Activated CD8-positive, alpha-beta memory T cell treated with anti-CD3 and anti-CD28 coated beads for 36 hours (primary cell): ENCODE measurements at regions not wholly inside any gene's neighbourhood (a gene's known extent, or its start where the extent isn't known, plus 50 kb on each side); places are given as distances from the start of the nearest gene placed in this dataset.

ENCODE experiments used
- CTCF ChIA-PET: fragments of 350-600 bp; sonication (Branson Sonifier 250); formaldehyde crosslinking; loops from one replicate; lab custom pipeline; 2021; ENCODE audit warnings: antibody characterized with exemption; lab: Charles Lee
- POLR2A ChIA-PET: fragments of 350-600 bp; sonication (Branson Sonifier 250); formaldehyde crosslinking; loops from one replicate; lab custom pipeline; 2021; ENCODE audit warnings: antibody characterized with exemption; lab: Charles Lee

DNA sequence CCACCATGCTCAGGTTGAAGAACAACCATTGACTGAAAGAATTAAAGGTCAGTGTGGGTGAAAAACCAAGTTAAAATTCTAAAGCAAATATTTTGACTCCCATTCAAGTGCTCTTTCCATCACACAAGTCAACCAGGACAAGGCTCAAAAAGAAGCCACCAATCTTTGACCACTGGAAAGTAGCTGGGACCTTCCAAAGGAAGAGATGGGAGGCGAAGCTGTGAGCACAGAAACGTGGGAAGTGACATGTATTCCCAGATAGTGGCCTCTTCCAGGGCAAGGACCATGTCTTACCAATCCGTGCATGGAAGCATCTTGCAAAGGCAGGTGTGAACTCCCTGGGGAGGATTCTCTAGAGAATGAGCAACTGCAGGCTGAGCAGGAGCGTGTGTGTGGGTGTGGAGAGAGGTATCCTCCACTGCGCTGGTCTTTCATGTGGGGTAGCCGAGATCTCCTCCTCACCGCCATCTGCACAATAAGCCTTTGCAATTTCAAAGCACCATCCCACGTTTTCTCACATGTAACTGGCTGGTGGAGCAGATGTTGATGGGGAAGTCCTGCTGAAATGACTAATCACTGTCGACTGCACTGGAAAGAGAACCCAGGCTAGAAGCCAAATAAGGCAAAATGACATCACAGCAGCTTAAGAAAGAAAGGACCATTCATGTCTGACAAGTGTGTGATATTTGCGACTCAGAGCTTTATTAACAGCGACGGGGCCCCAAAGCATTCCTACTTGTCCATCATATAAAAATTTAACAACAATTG is 189.4 kb upstream of the RREB1 start:
- POLR2A ChIA-PET: no interaction called here
- CTCF ChIA-PET: no interaction called here

DNA sequence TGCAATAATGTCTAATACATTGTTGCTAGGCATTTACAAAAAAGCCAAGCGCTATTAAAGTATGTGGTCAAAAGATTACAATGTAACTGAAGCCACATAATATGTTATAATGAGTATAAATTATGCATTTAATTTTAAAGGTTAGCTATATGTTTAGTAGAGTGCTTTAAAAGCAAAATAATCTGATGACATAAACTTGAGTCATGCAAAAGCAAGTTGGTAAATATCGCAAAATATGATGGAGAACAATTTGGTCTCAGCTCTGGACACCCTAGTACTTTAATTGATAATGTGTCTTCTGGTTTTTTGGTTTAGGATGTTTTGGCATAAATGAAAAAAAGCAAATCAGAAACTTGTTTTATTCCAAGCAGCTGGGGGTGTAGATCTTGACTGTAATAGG is 188.6 kb upstream of the RREB1 start:
- CTCF ChIA-PET: no interaction called here
- POLR2A ChIA-PET: no interaction called here

DNA sequence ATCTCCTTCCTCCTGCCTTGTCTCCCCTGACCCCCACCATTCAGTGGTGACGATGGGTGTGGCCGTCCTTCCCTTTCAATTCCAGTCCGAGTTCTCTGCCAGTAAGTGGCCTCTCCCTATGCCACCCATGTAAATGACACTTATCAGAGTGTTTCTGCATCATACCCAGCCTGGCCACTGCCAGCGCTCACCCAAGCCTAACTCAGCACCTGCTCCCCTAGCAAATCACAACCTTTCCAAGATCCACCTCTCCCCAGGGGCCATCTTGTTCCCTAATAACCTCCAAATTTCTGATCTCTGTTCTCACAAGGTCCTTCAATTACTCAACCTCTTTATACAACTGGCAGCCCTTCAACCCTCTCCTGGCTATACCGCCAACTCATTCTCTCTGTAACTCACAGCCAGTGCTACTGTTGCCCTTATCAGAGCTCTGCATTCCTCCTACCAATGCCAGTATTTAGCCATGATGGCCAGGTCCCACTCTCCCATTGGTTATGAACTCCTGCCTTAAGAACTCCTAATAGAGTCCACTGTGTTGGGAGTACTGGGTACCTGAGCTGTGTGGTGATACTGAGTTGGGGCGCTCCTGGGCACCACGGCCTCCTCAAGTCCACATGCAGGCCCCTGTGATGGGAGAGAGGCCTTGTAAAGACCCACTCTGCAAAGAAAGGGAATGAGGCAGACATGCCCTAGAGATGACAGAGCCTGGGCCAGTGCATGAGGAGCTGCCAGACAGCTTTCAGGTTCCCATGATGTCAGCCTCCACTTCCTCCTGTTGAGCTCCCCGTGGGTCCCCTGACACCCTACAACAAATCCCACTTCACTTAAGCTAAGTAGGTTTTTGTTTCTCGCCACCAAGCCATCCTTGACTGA is 187.4 kb upstream of the RREB1 start:
- CTCF ChIA-PET: no interaction called here
- POLR2A ChIA-PET: no interaction called here

DNA sequence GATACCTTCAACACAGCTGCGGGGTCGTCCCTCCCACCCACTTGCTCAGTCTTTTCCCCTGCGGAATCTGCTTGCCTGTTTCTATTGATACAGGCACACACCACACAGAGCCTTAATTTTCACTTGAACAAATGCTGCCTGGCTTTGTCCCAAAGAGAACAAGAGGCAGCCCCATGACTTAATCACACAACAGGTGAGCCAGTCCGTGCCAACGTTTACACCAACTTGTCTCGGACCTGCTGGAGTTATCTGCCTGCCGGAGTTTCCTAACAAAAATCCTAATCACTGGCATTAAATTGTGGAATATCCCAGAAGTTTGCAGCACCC is 186.8 kb upstream of the RREB1 start:
- POLR2A ChIA-PET: no interaction called here
- CTCF ChIA-PET: no interaction called here

DNA sequence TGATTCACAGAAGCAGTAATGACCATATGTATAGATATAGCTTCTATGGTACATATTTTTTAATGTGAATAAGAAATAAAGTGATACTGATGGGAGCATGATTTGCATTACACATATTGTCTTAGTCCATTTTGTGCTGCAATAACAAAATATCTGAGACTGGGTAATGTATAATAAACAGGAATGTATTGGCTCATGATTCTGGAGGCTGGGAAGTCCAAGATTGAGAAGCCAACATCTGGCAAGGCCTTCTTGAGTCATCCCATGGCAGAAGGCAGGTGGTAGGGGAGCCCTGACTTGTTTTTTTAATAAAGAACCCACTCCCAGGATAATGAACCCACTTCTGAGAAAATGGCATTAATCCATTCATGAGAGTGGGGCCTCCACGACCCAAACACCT is 185.6 kb upstream of the RREB1 start:
- ChIA-PET CTCF (interaction anchor here (0.8 kb wide), 1 partner anchor 24 kb away, joined by 3 read pairs; no protein-coding TSS in a partner anchor), POLR2A (no interaction called here)

DNA sequence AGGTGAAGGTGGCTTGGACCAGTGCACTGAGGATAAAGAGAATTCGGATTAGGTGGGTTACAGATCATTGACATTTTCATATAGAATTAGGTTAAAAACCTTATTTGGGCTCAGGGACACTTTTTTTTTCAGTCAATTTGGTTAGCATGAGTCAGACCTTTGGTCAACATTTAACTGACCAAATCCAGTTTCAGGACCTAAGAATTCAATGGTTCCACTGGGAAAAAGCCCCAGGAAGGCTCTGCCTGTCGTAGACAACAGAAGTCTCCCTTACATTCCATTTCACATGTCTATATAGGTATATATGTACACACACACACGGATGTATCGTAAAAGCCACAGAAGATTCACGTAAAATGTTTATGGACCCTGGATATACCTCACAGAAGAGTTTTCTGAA is 184.2 kb upstream of the RREB1 start:
- ChIA-PET POLR2A (no interaction called here), CTCF (no interaction called here)

DNA sequence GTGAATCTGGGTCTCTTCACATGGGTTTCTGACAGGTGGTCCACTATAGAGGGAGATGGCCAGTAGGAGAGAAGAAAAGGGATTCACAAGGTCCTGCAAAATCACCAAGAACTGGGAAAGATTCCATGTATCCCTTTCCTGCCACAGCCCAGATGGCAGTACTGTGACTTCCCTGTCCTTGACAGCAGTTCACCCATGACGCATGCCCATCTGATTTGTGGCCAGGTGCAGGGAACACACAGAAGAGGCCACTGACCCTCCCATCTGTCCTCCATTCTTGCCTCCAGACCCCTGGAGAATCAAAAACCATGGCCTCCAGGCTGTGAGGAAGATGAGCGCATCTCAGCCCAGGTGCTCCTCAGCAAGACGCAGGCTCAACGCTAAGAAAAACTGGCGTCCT is 183.1 kb upstream of the RREB1 start:
- ChIA-PET CTCF (no interaction called here), POLR2A (no interaction called here)

DNA sequence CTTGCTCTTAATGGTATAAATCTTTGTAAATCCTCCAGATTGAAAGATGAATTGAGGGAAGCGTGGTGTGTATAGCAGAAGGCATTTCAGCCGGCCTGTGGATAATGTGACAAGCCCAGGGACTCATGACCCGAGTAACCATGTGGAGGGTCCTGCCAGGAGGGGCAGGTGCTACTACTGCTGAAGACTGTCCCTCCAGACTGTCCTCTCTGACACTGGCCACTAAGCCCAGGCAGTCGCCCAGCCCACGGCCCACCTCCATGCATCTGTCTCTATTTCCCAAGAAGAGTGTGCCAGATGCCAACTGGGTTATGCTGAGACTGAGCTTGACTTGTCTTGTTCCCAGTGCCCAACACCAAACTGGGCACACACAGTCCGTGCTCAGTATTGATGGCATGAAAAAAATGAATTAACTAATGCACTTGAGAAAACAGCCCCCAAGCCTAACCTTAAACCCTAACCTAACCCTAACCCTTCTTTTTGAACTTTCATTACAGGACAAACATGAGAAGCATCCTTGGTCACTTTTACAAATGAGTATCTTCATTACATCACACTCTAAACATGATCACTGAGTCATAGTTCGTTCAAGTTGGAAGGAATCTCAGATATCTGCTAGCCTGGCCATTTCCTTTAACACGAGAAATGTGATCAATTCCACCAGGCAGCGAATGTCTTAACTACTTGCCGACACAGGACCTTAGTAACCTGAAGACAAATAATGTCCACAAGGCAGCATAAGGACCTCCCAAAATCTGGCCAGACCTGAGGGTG is 182.2 kb upstream of the RREB1 start:
- ChIA-PET CTCF (no interaction called here), POLR2A (no interaction called here)

DNA sequence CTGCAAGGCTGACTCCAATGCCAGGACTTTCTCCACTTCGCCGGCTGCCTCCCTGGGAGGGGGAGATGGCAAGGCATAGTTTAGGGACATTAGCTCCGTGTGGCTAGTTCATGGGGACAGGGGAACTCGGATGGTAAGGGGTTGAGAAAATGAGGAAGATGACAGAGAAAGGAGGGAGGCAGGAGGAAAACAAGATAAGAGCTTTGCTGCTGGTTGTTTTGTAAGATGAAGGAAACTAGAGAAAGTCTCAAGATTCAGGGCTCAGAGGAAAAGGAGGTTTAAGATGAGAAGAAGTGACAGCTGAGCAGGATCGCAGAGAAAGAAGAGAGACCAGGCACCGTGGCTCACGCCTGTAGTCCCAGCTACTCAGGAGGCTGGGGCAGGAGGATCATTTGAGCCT is 180.9 kb upstream of the RREB1 start:
- POLR2A ChIA-PET: no interaction called here
- CTCF ChIA-PET: no interaction called here

DNA sequence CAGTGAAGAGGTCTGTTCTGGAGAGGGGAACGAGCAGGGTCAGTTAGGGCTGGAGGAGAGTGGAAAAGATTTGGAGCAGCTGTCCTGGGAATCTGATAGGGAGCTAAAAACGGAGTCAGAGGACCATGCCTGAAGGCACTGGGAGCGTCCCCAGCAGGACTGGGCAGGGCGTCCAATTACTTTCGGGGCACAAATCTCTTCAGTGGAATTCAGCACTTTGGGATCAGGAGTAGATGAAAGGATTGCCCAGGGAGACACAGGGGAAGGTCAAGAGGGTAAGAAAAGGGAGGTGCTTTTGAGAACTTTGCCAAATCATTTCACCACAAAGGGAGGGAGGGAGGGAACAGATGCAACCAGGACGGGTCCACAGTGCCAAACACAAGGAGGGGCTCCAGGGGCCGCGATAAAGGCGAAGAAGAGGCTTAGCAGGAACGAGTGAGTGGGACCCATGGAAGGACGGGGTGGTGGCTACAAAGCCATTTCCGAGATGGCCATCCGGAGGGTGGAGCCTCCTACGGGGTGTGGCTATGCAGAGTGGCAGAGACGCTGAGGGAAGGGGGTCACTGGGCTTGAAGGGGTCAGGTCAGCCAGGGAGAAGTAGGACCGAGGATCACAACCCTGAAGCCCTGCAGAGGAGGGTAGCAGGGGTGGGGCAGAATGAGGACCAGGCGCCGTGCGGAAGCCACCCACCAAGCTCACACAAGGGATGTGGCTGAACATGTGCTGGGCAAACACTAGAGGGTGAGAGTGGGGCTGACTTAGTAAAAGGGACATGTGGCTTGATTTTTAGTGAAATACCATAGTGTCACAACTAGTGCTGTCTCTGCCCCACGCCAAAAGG is 180.0 kb upstream of the RREB1 start:
- ChIA-PET POLR2A (no interaction called here), CTCF (no interaction called here)

DNA sequence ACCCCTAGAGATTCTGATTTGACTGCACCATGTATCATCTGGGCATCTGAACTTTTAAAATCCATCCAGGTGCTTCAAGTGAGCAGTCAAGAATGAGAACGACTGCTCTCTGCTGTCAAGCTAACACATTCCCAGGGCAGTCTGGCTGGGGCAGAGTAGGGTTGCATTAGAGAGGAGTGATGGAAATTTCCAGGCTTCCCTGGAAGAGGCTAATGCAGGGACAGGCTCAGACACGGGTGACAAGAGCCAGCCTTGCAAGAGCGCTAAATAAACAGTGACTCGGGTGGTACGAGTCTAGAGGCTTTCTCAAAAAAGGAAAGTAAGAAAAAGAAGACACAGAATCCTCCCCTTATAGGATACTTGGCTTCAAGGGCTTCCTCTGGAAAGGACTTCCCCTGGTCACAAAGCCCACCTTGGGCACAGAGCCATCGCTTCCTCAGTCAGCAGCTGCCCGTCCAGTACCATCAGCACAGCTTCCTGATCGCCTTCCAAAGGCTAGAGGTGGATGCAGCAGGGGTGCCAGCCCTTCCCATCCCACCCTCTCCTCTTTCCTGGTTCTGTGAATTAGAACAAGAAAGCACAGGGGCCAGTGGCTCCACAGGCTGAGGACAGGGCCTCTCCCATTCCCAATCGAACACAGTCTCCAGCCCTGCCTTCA is 177.4 kb upstream of the RREB1 start:
- POLR2A ChIA-PET: no interaction called here

DNA sequence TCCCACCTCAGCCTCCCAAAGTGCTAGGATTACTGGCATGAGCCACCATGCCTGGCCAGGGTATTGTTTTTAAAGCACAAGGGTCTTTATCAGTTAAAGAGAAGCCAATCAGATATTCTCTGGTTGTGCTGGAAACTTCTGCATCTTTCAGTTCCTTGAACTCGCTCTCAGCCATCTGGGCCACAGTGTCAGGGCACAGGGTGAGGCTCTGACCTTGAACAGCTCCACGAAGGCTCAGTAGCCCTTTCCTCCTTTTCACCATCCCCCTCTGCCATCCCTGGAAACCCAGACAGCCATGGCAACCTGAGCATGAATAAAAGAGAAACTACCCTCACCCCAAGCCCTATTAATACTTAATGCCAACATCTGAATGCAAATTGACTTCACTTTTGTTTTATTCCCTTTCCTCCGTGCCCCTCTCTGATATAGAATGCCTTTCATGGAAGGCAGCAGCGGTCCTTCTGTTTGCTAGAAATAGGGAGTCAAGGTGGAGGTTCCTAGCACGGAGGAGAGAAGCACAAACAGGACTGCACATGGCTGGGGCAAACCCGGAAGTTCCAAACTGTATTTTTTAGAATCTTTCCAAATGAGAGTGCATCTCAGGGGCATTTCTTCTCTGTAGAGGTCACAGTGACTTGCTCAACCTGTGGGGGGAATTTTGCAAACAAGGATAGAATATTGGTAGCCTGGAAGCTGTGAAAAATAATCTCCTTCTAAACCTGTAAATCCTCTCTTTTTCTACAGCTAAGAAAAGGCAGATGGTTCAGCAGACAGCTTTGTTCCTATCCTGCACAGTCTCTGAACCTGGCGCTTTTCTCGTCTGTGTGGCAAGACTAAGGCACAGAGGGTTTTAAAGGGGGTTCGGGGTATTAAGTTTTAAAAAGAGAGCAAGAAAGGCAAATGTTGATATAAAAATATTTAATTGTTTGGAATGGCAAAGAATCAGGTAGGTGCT is 176.4 kb upstream of the RREB1 start:
- ChIA-PET POLR2A (no interaction called here), CTCF (no interaction called here)

More for the DNA sequence above, 177.4 kb upstream of the RREB1 start:
- CTCF ChIA-PET: no interaction called here

DNA sequence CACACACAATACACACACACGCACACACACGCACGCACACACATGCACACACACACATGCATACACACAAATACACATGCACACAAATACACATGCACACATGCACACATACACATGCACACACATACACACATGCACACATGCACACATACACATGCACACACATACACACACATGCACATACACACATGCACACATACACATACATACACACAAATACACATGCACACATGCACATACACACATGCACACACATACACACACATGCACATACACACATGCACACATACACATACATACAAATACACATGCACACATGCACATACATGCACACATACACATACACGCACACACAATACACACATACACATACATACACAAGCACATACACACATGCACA is 175.4 kb upstream of the RREB1 start:
- CTCF ChIA-PET: no interaction called here
- POLR2A ChIA-PET: no interaction called here

DNA sequence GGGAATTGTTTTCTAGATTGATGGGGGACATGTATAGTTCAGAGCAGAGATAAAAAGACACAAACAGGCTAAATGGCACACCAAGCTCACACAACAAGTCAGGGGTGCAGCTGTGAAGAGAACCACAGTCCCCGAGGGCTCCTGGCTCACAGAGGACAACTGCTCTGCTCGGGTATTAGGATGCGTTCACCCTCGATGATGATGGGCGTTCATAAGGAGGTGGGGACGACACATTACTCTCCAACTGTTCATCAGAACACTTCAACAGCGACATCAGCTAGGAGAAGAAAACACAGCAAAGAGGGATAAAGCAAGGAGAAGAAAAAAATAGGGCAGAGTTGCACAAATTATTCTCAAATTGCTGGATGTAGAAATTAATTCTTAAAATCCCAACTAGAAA is 174.8 kb upstream of the RREB1 start:
- ChIA-PET CTCF (no interaction called here), POLR2A (interaction anchor here (0.6 kb wide), 1 partner anchor 160 kb away, joined by 3 read pairs; no protein-coding TSS in a partner anchor)

DNA sequence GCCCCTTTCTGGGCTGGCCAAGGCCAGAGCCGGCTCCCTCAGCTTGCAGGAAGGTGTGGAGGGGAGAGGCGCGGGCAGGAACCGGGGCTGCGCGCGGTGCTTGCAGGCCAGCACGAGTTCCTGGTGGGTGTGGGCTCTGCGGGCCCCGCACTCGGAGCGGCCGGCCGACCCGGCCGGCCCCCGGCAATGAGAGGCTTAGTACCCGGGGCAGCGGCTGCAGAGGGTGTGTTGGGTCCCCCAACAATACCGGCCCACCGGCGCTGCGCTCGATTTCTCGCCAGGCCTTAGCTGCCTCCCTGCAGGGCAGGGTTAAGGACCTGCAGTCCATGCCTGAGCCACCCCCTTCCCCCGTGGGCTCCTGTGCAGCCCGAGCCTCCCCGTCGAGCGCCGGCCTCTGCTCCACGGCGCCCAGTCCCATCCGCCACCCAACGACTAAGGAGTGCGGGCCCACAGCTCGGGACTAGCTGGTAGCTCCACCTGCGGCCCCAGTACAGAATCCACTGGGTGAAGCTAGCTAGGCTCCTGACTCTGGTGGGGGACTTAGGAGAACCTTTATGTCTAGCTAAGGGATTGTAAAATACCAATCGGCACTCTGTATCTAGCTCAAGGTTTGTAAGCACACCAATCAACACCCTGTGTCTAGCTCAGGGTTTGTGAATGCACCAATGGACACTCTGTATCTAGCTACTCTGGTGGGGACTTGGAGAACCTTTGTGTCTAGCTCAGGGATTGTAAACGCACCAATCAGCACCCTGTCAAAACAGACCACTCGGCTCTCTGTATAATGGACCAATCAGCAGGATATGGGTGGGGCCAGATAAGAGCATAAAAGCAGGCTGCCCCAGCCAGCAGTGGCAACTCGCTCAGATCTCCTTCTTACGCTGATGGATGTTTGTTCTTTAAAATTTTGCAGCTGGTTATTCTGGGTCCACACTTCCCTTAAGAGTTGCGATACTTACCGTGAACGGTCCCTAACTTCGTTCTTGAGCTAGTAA is 167.4 kb upstream of the RREB1 start:
- POLR2A ChIA-PET: no interaction called here
- CTCF ChIA-PET: no interaction called here

DNA sequence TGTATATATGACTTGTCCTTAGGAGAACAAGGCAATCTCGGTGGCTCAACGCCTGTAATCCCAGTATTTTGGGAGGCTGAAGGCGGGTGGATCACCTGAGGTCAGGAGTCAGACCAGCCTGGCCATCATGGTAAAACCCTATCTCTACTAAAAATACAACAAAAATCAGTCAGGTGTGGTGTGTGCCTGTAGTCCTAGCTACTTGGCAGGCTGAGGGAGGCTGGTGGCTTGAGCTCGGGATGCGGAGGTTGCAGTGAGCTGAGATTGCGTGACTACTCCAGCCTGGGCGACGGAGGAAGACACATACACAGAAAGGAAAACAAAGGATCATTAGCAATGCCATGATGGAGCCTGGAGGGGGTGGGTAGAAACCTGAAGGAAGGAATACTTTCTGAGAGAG is 166.6 kb upstream of the RREB1 start:
- POLR2A ChIA-PET: no interaction called here
- CTCF ChIA-PET: no interaction called here

DNA sequence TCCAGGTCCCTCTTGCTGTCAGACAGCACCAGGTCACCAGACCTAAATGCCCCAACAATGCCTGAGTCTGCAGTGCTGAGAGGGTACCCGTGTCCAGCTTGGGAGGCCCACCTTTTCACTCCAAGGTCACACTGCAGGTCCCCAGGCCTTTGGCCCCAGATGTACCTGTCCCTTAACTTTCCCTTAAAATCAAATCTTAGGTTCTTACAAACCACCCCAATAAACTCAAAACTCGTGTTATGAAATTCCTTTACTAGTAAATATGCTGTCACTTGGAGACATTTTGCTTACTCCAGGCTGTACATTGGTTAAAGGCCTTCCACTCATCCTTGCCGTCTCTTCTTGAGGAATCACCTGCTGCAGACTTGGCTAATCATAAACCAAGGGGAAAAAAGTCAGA is 165.7 kb upstream of the RREB1 start:
- CTCF ChIA-PET: no interaction called here
- POLR2A ChIA-PET: no interaction called here
